HG03045 (cell line): ENCODE measurements at regions not wholly inside any gene's neighbourhood (a gene's known extent, or its start where the extent isn't known, plus 50 kb on each side); places are given as distances from the start of the nearest gene placed in this dataset.
"Not testable (repeated sequence)": the region's sequence is repeated elsewhere in the genome, so short reads cannot be mapped to it uniquely, and the experiment has no call there.

Experiments
- ATAC-seq: cut with Tn5 transposase; IDR thresholded peaks from one replicate; pipeline ENCODE4 v1.9.1; 2021; ENCODE audit warnings: mild to moderate bottlenecking, moderate library complexity; ENCODE audit not compliant: unreplicated experiment

GRCh38 chr11:10973416-10973815 lies 115.6 kb upstream of the ZBED5 start:
- ATAC-seq = no peak

GRCh38 chr11:10970926-10971325 lies 113.1 kb upstream of the ZBED5 start:
- ATAC-seq = no peak

GRCh38 chr11:10969387-10969786 lies 111.5 kb upstream of the ZBED5 start:
- ATAC-seq = no peak

- not testable (repeated sequence) for ATAC-seq
Measured at GRCh38 chr11:10956884-10957283, 99.0 kb upstream of the ZBED5 start.

- no peak for ATAC-seq
Measured at GRCh38 chr11:10955616-10956015, 97.8 kb upstream of the ZBED5 start.

GRCh38 chr11:10954184-10954583 lies 96.3 kb upstream of the ZBED5 start:
- ATAC-seq = no peak

GRCh38 chr11:10952872-10953271 lies 95.0 kb upstream of the ZBED5 start:
- no peak for ATAC-seq

- not testable (repeated sequence) for ATAC-seq
Measured at GRCh38 chr11:10947935-10948334, 90.1 kb upstream of the ZBED5 start.

GRCh38 chr11:10946072-10946471 lies 88.2 kb upstream of the ZBED5 start:
- no peak for ATAC-seq

- no peak for ATAC-seq
Measured at GRCh38 chr11:10945196-10945595, 87.3 kb upstream of the ZBED5 start.

- no peak for ATAC-seq
Measured at GRCh38 chr11:10943968-10944367, 86.1 kb upstream of the ZBED5 start.

GRCh38 chr11:10942620-10943019 lies 84.8 kb upstream of the ZBED5 start:
- ATAC-seq = no peak

GRCh38 chr11:10941871-10942270 lies 84.0 kb upstream of the ZBED5 start:
- ATAC-seq = no peak

GRCh38 chr11:10941414-10941813 lies 83.6 kb upstream of the ZBED5 start:
- ATAC-seq = no peak

- ATAC-seq = no peak
Measured at GRCh38 chr11:10938650-10939387, 81.0 kb upstream of the ZBED5 start.

- no peak for ATAC-seq
Measured at GRCh38 chr11:10938231-10938630, 80.4 kb upstream of the ZBED5 start.

- no peak for ATAC-seq
Measured at GRCh38 chr11:10937385-10937771, 79.5 kb upstream of the ZBED5 start.

GRCh38 chr11:10936626-10937384 lies 79.0 kb upstream of the ZBED5 start:
- no peak for ATAC-seq

GRCh38 chr11:10935015-10935559 lies 77.2 kb upstream of the ZBED5 start:
- no peak for ATAC-seq

GRCh38 chr11:10934293-10934860 lies 76.5 kb upstream of the ZBED5 start:
- no peak for ATAC-seq

- ATAC-seq = peak; percentile 88
Measured at GRCh38 chr11:10933455-10934292, 75.8 kb upstream of the ZBED5 start.
